ENCODE measurements at regions not wholly inside any gene's neighbourhood (a gene's known extent, or its start where the extent isn't known, plus 50 kb on each side); places are given as distances from the start of the nearest gene placed in this dataset.

GRCh38 chr17:14470417-14470816 is 169.5 kb downstream of the HS3ST3B1 start:
- TF ChIP-seq CTCF (IDR thresholded peaks at IDR 0.05): no peak
- ATAC-seq (ENCODE audit: low FRiP score): no peak

DNA sequence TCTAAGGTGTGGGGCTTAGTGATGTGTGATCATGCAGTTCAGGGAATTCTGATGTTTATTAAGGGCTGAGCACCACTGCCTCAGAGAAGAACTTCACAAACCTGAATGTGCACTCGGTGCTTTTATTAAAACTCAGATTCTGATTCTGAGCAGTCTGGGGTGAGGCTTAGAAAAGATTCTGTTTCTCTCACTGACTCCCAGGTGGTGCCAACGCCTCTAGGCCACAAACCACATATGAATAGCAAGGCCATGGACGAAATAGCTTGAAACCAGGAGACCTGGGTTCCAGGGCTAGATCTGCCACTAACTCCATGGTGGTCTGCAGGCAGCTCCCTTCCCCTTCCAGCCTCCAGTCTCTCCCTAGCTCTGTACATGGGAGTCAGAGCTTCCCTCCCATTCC is 169.1 kb downstream of the HS3ST3B1 start:
- ATAC-seq (ENCODE audit: low FRiP score) (no peak), DNase-seq (ENCODE audit: low spot score) (no peak)
- no peak for TF ChIP-seq CTCF (IDR thresholded peaks at IDR 0.05)

More at GRCh38 chr17:14470417-14470816, 169.5 kb downstream of the HS3ST3B1 start:
- no peak for DNase-seq (ENCODE audit: low spot score)

GRCh38 chr17:14468858-14469257 is 168.0 kb downstream of the HS3ST3B1 start:
- TF ChIP-seq CTCF (IDR thresholded peaks at IDR 0.05): no peak
- no peak for DNase-seq (ENCODE audit: low spot score)
- ATAC-seq (ENCODE audit: low FRiP score): no peak

- ATAC-seq (ENCODE audit: low FRiP score) (no peak), DNase-seq (ENCODE audit: low spot score) (no peak)
- TF ChIP-seq CTCF (IDR thresholded peaks at IDR 0.05): no peak
These were observed 160.3 kb downstream of the HS3ST3B1 start for GRCh38 chr17:14461227-14461548.

- no peak for TF ChIP-seq CTCF (IDR thresholded peaks at IDR 0.05)
- ATAC-seq (ENCODE audit: low FRiP score) (no peak), DNase-seq (ENCODE audit: low spot score) (no peak)
These were observed 159.8 kb downstream of the HS3ST3B1 start for GRCh38 chr17:14460516-14461226.

DNA sequence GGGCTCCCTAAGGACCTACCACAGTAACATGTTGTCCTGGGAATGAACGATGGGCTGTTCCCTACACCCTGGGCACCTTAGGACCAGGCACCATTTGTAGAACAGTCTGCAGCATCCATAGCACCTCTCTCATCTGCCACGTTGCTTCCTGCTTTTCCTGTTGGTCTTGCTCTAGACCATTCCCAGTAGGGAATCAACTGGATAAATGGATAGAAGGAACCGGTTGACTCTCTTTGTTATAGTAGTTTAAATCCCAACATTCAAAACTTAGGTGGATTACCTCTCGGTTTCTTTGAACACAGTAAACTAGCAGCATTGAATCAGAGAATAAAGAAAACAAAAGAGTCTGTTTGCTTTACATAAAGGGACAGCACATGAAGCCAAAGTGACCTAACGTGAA is 159.1 kb downstream of the HS3ST3B1 start:
- no peak for TF ChIP-seq CTCF (IDR thresholded peaks at IDR 0.05)
- ATAC-seq (ENCODE audit: low FRiP score) (no peak), DNase-seq (ENCODE audit: low spot score) (no peak)

DNA sequence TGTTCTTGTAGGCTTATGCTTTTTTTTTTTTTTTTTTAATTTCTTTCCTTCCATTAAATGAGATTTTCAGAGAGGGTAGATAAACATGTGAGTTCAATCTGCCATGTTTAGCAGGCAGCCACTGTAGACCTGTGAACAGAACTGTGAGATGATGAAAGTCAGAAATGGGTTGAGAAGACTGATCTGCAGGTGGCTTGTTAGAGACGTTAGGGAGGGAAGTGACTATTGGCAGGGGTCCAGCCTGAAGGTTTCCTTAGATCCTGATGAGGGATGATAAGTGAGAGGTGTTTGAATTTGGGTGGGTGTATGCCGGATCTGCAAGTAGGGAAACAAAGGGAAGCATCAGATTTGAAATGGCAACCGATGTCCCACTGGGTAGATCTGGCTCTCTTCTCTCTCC is 157.8 kb downstream of the HS3ST3B1 start:
- DNase-seq (ENCODE audit: low spot score) (no peak), ATAC-seq (ENCODE audit: low FRiP score) (no peak)
- TF ChIP-seq CTCF (IDR thresholded peaks at IDR 0.05): no peak

Data from omental fat pad (tissue), 3 donors.